CD14-positive monocyte (primary cell): ENCODE measurements at regions not wholly inside any gene's neighbourhood (a gene's known extent, or its start where the extent isn't known, plus 50 kb on each side); places are given as distances from the start of the nearest gene placed in this dataset.

ENCODE experiments used
- DNase-seq, 3 donors: peaks; one replicate each; pipeline ENCODE4 v3.0.0-alpha.2; 2011 to 2022
- H2AFZ ChIP-seq: 2 replicates; pipeline ENCODE4 v1.6.0; 2012; ENCODE audit warnings: mild to moderate bottlenecking, low read depth, low read length, inconsistent platforms; ENCODE audit not compliant: insufficient read depth, poor library complexity, severe bottlenecking
- H3K27ac ChIP-seq, 2 donors: 1 replicate in 1 of 2; 2 replicates in 1 of 2; pipeline ENCODE4 v1.5.1; 2012 to 2013; ENCODE audit warnings: low read length in 2 of 2, control low read depth in 1 of 2, inconsistent platforms in 1 of 2, low read depth in 1 of 2, mild to moderate bottlenecking in 1 of 2
- H3K27me3 ChIP-seq, 2 donors: one replicate each; pipeline versions ENCODE4 v1.6.0 to v1.6.1; 2011 to 2013; ENCODE audit warnings: low read length in 2 of 2; ENCODE audit not compliant: control insufficient read depth in 2 of 2, insufficient read depth in 2 of 2
- H3K36me3 ChIP-seq, 2 donors: replicated peaks in 1 of 2; 1 replicate in 1 of 2; 2 replicates in 1 of 2; pipeline versions ENCODE4 v1.5.1 to v1.6.1; 2012 to 2013; ENCODE audit warnings: low read length in 2 of 2, control low read depth in 1 of 2, inconsistent platforms in 1 of 2, mild to moderate bottlenecking in 1 of 2; ENCODE audit not compliant: insufficient read depth in 2 of 2, control insufficient read depth in 1 of 2
- H3K4me1 ChIP-seq, 2 donors: 1 replicate in 1 of 2; 2 replicates in 1 of 2; pipeline versions ENCODE4 v1.5.1 to v1.6.1; 2012 to 2013; ENCODE audit warnings: low read length in 2 of 2, control low read depth in 1 of 2, inconsistent platforms in 1 of 2, mild to moderate bottlenecking in 1 of 2, moderate library complexity in 1 of 2; ENCODE audit not compliant: insufficient read depth in 2 of 2, control insufficient read depth in 1 of 2
- H3K4me2 ChIP-seq: replicated peaks from 2 replicates; pipeline ENCODE3; 2012; ENCODE audit warnings: low read length, moderate library complexity, mild to moderate bottlenecking; ENCODE audit not compliant: poor library complexity, severe bottlenecking; ENCODE audit errors: extremely low read depth
- H3K4me3 ChIP-seq, 3 experiments: fragments of 200-600 bp in 1 of 3; sonication (generic) in 1 of 3; replicated peaks in 1 of 3; 1 replicate in 2 of 3; 2 replicates in 1 of 3; pipeline ENCODE4 v1.5.1; 2011 to 2013; ENCODE audit warnings: low read length in 3 of 3, mild to moderate bottlenecking in 3 of 3, control low read depth in 2 of 3, low read depth in 2 of 3, inconsistent platforms in 1 of 3, moderate library complexity in 1 of 3
- H3K79me2 ChIP-seq: 2 replicates; pipeline ENCODE4 v1.6.0; 2012; ENCODE audit warnings: mild to moderate bottlenecking, control low read depth, inconsistent platforms, low read length, moderate library complexity; ENCODE audit not compliant: insufficient read depth
- H3K9ac ChIP-seq: 2 replicates; pipeline ENCODE4 v1.6.0; 2017; ENCODE audit warnings: low read length, mild to moderate bottlenecking; ENCODE audit not compliant: insufficient read depth, poor library complexity, severe bottlenecking
- H3K9me3 ChIP-seq, 2 donors: replicated peaks in 1 of 2; 1 replicate in 1 of 2; 2 replicates in 1 of 2; pipeline versions ENCODE4 v1.5.1 to v1.6.1; 2012 to 2013; ENCODE audit warnings: low read length in 2 of 2, control low read depth in 1 of 2; ENCODE audit not compliant: control insufficient read depth in 1 of 2, insufficient read depth in 1 of 2
- H4K20me1 ChIP-seq: 2 replicates; pipeline ENCODE4 v1.6.0; 2012; ENCODE audit warnings: mild to moderate bottlenecking, low read length, control low read depth, moderate library complexity; ENCODE audit not compliant: insufficient read depth
- H3K27ac Mint-ChIP-seq, 7 donors: one replicate each; pipeline ENCODE4 v1.8.0; 2020; ENCODE audit warnings: mild to moderate bottlenecking in 7 of 7, mixed read lengths in 7 of 7, moderate library complexity in 6 of 7, inconsistent platforms in 2 of 7
- H3K27me3 Mint-ChIP-seq, 3 donors: one replicate each; pipeline ENCODE4 v1.8.0; 2021 to 2022; ENCODE audit warnings: low read depth in 3 of 3, mild to moderate bottlenecking in 3 of 3, mixed read lengths in 3 of 3, moderate library complexity in 3 of 3, inconsistent platforms in 1 of 3
- H3K36me3 Mint-ChIP-seq, 2 donors: one replicate each; pipeline ENCODE4 v1.8.0; 2020; ENCODE audit warnings: mixed read lengths in 2 of 2, inconsistent platforms in 1 of 2, mild to moderate bottlenecking in 1 of 2
- H3K4me1 Mint-ChIP-seq: one replicate; pipeline ENCODE4 v1.8.0; 2020; ENCODE audit warnings: mild to moderate bottlenecking, mixed read lengths
- H3K4me3 Mint-ChIP-seq, 2 donors: one replicate each; pipeline ENCODE4 v1.8.0; 2020; ENCODE audit warnings: mild to moderate bottlenecking in 2 of 2, mixed read lengths in 2 of 2, moderate library complexity in 1 of 2
- H3K9me3 Mint-ChIP-seq, 7 donors: one replicate each; pipeline ENCODE4 v1.8.0; 2020 to 2022; ENCODE audit warnings: mixed read lengths in 7 of 7, mild to moderate bottlenecking in 6 of 7, moderate library complexity in 6 of 7, inconsistent platforms in 2 of 7
- WGBS: methylation state at CpG from one replicate; pipeline ENCODE4 v1.1.5; 2013; ENCODE audit warnings: missing lambda C conversion rate; ENCODE audit not compliant: insufficient coverage; 5-methylcytosine and 5-hydroxymethylcytosine counted together
- intact Hi-C, 2 donors: fragments of 100-400 bp; cut with micrococcal nuclease; formaldehyde crosslinking; loops; one replicate each; pipeline versions ENCODE4 v1.15.0 to v1.15.1; 2023
- TF ChIP-seq, protein P1 (sequence below): fragments of 200-600 bp; IDR thresholded peaks from one replicate; pipeline ENCODE4 v1.8.0; 2022; ENCODE audit warnings: antibody characterized with exemption, mild to moderate bottlenecking

DNA sequence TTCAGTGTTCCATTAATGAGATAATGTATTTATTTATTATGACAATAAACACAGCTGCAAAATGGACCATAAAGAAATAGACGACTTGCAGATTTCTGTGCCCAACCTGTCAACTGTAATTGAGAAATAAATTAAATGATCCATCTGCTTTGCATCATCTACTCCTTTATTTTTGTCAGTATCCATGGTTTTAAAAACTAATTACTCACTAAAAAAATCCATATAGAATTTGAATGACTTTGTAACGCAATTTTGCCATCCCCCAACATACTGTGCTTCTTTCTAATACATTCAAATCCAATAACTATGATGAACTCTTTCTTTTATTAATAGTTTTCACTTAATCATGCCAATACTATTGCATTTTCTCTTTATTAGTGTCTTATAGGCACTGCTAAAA is 388.5 kb upstream of the SORCS1 start:
- Histone ChIP-seq H3K4me3 (no peak overlapping the region), H3K9me3 (peaks cover 0 to 2% of the 10 kb centered on the region in 2 donors), H3K79me2 (no peaks in the 10 kb centered on the region), H3K4me1 (no peaks in the 10 kb centered on the region), H3K27ac (no peak overlapping the region), H3K9ac (no peak overlapping the region), H4K20me1 (no peaks in the 10 kb centered on the region), H2AFZ (no peak overlapping the region), H3K36me3 (no peaks in the 10 kb centered on the region), H3K27me3 (no peaks in the 10 kb centered on the region), H3K4me2 (no peak overlapping the region)
- no CpG with 5 or more reads among the region's 2 CpGs for WGBS
- intact Hi-C loops: no loop called here
- TF ChIP-seq, protein P1, sequence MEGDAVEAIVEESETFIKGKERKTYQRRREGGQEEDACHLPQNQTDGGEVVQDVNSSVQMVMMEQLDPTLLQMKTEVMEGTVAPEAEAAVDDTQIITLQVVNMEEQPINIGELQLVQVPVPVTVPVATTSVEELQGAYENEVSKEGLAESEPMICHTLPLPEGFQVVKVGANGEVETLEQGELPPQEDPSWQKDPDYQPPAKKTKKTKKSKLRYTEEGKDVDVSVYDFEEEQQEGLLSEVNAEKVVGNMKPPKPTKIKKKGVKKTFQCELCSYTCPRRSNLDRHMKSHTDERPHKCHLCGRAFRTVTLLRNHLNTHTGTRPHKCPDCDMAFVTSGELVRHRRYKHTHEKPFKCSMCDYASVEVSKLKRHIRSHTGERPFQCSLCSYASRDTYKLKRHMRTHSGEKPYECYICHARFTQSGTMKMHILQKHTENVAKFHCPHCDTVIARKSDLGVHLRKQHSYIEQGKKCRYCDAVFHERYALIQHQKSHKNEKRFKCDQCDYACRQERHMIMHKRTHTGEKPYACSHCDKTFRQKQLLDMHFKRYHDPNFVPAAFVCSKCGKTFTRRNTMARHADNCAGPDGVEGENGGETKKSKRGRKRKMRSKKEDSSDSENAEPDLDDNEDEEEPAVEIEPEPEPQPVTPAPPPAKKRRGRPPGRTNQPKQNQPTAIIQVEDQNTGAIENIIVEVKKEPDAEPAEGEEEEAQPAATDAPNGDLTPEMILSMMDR: no peak
- no peaks in the 10 kb centered on the region for H3K36me3 Mint-ChIP-seq
- no peak overlapping the region for H3K27ac Mint-ChIP-seq
- H3K9me3 Mint-ChIP-seq: peaks cover 0 to 9% (median 4%) of the 10 kb centered on the region in 7 donors
- no peaks in the 10 kb centered on the region for H3K4me1 Mint-ChIP-seq
- DNase-seq: no peak
- peaks cover 0 to 3% (median 2%) of the 10 kb centered on the region in 3 donors for H3K27me3 Mint-ChIP-seq
- no peak overlapping the region for H3K4me3 Mint-ChIP-seq

DNA sequence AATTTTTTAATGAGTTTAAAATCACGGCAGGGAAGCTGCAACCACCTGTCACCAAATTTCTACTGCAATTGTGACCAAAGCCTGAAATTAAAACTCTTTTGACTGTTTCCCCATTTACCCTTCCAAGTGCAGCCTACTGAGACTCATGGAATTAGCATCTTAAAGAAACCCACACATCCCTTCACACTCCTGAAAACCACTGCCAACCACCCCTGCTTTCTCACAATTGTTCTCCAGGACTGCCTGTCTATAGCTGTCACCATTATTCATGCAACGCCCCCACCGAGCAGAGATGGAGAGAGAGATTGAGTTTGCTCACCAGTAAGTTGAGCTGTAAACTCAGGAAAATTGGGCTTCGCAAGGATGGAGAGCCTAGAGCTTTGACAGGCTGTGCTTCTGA is 383.8 kb upstream of the SORCS1 start:
- Histone ChIP-seq H4K20me1 (no peaks in the 10 kb centered on the region), H3K36me3 (no peaks in the 10 kb centered on the region), H3K9me3 (peaks cover 0 to 2% of the 10 kb centered on the region in 2 donors), H3K4me1 (no peaks in the 10 kb centered on the region), H3K27ac (no peak overlapping the region), H3K4me2 (no peak overlapping the region), H3K79me2 (no peaks in the 10 kb centered on the region), H3K9ac (no peak overlapping the region), H3K27me3 (no peaks in the 10 kb centered on the region), H3K4me3 (no peak overlapping the region), H2AFZ (no peak overlapping the region)
- Mint-ChIP-seq H3K36me3 (no peaks in the 10 kb centered on the region), H3K27ac (no peak overlapping the region), H3K4me1 (no peaks in the 10 kb centered on the region), H3K4me3 (no peak overlapping the region), H3K27me3 (peaks cover 0 to 3% (median 0%) of the 10 kb centered on the region in 3 donors), H3K9me3 (peaks cover 0 to 8% (median 5%) of the 10 kb centered on the region in 7 donors)
- TF ChIP-seq, protein P1: no peak
- WGBS: no CpG with 5 or more reads among the region's 4 CpGs
- no peak for DNase-seq
- intact Hi-C loops: no loop called here
